Hematopoietic multipotent progenitor cell treated with erythropoietin and hydrocortisone succinate and interleukin-3 and kit ligand, for 6 days (in vitro differentiated cells): ENCODE measurements at regions not wholly inside any gene's neighbourhood (a gene's known extent, or its start where the extent isn't known, plus 50 kb on each side); places are given as distances from the start of the nearest gene placed in this dataset.
"Not testable (repeated sequence)": the region's sequence is repeated elsewhere in the genome, so short reads cannot be mapped to it uniquely, and the experiment has no call there.

ENCODE experiments used
- DNase-seq: peaks from one replicate; pipeline ENCODE4 v3.0.0-alpha.2; 2015

- DNase-seq: no peak
Measured at GRCh38 chr6:28771401-28772267, 152.2 kb downstream of the TRIM27 start.

DNA sequence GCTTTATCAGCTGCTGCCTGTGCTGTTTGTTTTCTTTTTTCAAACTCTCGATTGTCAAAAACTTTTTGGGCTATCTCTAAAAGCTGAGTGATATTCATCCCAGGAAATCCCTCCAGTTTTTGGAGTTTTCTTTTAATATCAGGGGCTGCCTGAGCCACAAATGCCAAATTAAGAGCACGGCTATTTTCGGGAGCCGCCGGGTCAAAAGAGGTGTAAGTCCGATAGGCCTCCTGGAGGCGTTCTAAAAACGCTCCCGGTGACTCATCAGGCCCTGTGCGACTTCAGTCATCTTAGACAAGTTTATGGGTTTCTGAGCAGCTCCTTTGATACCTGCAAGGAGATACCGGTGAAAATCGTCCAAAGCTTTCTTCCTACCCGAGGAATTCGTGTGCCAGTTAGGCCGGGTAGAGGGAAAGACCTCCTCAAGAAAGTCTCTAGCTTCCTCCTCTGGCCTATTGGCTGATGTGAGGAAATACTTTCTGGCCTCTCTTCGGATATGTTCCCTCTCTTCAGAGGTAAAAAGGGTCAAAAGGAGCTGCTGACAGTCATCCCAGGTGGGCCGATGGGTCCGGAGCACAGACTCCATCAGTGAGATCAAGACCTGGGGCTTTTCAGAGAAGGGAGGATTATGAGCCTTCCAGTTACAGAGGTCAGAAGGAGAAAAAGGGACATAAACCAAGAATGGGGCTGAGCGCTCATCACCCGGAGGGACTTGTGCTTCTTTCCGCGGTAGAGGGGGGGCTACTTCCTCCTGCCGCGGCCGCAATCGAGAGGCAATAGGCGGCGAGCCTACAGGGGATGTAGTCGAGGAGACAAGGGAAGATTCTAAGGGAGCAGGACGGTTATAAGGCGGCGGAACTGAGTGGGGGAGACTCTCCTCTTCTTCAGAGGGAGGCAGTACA is 151.1 kb downstream of the TRIM27 start:
- DNase-seq: no peak

DNA sequence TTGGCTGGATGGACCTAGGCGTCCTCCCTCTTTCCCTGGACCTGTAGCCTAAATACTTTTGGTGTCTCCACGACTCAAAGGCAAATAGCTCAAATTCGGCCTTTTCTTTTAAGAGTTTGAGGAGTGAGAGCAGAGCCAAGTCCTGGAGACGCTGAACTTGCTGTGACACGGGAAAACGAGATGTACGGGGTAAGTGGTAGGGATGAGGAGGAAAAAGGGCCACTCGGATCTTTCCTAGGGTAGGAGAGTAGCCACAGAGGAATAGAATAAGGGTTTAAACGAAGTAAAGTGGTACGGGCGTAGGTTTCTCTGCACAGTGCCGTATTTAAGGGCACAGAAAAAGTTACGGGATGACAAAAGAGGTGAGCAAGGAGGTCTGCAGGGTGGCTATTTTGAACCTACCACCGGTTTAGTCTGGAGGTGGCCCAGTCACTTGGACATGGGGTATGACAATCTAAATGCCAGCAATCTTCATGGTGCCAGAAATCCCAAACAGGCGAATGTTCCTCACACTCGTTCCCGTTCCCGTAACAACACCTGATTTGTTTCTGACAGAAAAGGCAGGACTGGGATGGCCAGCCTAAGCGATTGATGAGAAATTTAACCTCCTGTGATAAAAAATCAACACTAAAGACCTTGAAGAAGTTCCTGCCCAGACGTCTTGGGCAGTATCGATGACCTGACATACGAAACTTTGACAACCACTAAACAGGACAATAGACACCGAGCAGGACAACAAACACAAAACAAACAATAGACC is 149.3 kb downstream of the TRIM27 start:
- no peak for DNase-seq

DNA sequence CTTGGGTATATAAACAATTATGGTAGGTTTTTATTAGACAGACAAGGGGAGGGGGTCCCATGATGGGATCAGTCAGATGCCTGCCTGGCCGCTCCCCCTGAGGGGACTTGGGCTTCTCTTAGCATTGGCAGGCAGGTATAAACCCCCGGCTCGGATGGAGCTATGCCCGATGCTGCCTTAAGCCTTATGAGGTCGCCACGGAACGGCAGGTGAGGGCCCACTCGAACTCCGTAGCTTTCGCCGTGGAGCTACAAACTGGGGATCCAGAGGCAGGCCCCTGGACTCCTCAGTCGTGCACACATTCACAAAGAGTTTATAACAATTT is 148.8 kb downstream of the TRIM27 start:
- no peak for DNase-seq

DNA sequence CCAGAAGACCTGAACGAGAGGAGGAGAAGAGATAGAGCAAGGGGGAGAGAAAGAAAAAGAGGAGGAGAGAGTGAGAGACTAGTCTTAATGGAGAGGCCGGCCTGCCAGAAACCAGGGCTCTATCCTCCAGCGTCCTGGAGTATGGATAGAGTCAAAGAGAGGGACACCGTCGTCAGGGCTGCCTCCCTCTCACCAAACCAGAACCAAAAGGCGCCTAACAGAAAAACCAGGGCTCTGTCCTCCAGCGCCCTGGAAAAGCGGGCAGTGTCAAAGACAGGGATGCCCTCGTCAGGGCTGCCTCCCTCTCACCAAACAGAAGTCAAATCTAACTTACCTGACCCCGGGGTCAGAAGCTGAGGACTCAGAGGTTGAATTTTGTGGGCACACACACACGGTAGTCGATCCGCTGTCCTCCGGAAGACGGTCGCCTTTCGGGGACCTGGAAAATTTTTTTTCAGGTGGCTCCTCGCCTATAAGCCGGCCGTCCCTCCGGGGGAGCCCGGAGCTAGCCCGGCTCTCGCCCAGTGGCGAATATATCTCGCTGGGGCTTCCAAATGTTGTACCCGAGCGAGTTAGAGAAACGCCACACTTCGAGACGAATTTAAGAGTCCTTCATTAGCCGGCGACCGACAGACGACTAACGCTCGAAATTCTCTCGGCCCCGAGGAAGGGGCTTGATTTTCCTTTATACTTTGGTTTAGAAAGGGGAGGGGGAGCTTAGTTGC is 148.2 kb downstream of the TRIM27 start:
- no peak for DNase-seq

GRCh38 chr6:28776269-28777146 is 147.3 kb downstream of the TRIM27 start:
- DNase-seq: no peak

- no peak for DNase-seq
Measured at GRCh38 chr6:28777147-28777461, 146.7 kb downstream of the TRIM27 start.

- DNase-seq: no peak
Measured at GRCh38 chr6:28782113-28782673, 141.6 kb downstream of the TRIM27 start.

DNA sequence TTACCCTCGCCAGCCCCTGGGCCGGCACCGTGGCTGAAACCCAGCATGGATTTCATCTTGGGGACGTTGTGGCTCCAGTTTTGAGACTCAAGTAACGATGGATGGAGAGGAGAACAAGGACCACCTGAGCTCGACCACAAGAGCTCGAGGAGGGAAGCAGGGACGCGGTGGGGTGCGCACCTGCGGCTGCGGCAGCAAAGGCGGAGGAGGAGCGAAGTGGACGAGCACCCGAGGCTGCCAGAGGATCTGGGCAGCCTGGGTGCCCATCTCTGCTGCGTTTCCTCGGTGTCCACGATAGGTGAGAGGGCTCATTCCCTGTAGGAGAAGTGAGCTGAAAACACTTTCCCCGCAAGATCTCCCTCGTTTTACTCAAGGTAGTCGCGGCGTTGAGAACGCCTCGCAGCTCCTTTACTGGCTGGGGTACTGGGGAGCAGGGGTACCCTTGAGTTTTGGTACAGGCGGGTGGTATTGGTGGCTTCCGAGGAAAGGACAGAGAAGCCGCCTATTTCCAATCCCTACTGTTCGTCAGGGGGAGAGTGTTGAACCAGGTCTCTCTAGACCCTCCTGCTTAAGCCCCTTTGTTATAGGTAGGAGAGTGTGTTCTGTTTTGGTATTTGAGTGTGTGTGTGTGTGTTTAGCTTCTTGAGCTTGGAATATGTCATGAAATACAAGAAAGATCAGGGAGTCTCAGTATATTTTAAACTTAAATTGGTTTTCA is 137.7 kb downstream of the TRIM27 start:
- DNase-seq: no peak

DNA sequence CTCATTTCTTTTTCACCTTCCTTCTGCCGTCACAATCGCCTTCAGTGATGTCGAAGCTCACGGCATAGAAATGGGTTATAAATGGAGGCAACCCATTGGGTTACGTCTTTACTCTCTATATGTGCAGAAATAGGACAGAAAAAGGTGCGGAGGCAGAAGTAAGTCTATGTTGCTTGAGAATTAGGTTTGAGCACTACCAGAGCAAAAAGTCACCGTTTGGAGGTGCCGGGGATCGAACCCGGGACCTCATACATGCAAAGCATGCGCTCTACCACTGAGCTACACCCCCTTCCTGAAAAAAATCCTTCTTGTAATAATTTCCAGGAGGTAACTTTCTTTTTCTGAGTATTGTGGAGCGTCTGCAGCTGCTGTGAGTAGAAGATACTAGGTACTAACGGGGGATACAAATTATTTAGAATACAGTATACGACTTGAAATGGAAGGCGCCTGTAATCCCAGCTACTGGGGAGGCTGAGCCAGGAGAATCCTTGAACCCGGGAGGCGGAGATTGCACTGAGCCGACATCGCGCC is 134.2 kb downstream of the TRIM27 start:
- peak; percentile 80 for DNase-seq

GRCh38 chr6:28791002-28791383 is 132.8 kb downstream of the TRIM27 start:
- no peak for DNase-seq

- peak; percentile 53 for DNase-seq
Measured at GRCh38 chr6:28794175-28795002, 129.4 kb downstream of the TRIM27 start.

- DNase-seq: not testable (repeated sequence)
Measured at GRCh38 chr6:28800647-28801046, 123.1 kb downstream of the TRIM27 start.

GRCh38 chr6:28802417-28803336 is 121.1 kb downstream of the TRIM27 start:
- peak; percentile 52 for DNase-seq

DNA sequence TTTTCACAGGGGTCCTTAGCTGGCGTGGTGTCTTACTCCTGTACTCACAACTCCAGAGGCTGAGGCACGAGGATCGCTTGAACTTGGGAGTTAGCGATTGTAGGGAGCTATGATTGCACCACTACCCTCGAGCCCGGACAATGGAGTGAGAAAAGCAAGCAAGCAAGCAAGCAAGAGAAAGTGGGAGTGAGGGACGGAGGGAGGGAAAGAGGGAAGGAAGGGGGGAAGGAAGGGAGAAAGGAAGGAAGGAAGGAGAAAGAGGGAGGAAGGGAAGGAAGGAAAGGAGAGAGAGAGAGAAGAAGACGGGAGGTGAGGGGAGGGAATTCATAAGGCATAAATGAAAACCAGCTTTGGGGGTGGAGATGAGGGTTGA is 120.5 kb downstream of the TRIM27 start:
- no peak for DNase-seq

DNA sequence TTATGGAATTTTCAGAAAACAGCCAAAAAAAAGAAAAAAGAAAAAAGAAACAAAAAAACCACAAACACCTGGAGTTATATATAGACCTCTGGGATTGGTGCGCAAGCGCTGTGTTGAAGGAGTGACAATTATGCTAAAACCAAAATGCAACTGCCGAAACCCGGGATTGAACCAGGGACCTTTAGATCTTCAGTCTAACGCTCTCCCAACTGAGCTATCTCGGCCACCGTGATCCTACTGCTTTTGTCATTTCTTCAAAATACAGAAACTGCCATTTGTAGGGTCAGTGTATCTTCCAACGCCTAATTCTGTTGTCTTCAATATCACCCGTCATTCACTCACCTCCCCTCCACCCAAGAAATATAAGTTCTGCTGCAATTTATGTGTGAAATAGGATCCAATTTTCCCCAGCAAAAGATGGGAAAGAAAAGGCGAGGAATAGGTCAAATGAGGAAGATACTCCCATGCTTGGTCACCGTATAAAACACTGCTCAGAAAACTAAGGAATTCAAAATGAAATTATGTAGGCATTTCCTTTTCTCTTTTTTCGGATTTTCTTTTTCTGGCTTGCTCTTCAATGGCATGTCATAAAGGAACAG is 116.0 kb downstream of the TRIM27 start:
- DNase-seq: peak; percentile 82

DNA sequence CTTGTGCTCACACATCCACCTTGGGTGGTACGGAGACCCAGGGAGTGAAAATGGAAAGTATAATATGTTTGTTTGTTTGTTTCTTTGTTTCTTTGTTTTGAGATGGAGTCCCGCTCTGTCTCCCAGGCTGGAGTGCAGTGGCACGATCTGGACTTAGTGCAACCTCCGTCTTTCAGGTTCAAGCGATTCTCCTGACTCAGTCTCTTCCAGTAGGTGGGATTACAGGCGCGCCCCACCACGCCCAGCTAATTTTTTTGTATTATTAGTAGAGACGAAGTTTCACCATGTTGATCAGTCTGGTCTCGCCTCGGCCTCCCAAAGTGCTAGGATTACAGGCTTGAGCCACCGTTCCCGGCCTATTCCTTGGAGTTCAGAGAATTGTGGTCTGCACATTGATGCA is 115.4 kb downstream of the TRIM27 start:
- no peak for DNase-seq
